ENCODE measurements at regions not wholly inside any gene's neighbourhood (a gene's known extent, or its start where the extent isn't known, plus 50 kb on each side); places are given as distances from the start of the nearest gene placed in this dataset.

DNA sequence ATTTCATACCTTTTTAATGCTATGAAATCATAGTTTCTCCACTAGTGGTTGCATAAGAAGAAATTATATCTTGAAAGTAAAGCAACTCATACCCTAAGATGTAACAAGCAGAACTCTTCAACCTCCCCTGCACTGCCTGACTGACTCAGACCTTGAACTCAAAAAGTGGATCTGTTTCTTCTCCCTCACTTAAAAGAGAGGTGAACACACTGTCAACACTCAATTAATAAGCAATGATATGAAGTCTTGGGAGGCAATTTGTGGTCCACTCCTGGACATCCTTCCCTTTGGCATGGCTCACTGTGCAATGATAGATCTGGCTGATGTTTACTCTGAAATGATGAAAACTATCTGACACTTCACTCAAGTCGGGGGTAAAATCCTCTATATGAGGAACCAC, 282.0 kb upstream of the DKK2 start:
- no peak for TF ChIP-seq POLR2AphosphoS5 (IDR thresholded peaks at IDR 0.05; ENCODE audit: borderline replicate concordance, low read depth, low read length)
- TF ChIP-seq EZH2 (IDR thresholded peaks at IDR 0.05) = no peak

Data from SK-N-MC (cell line).